ENCODE measurements at regions not wholly inside any gene's neighbourhood (a gene's known extent, or its start where the extent isn't known, plus 50 kb on each side); places are given as distances from the start of the nearest gene placed in this dataset.
"Not testable (repeated sequence)": the region's sequence is repeated elsewhere in the genome, so short reads cannot be mapped to it uniquely, and the experiment has no call there.

DNA sequence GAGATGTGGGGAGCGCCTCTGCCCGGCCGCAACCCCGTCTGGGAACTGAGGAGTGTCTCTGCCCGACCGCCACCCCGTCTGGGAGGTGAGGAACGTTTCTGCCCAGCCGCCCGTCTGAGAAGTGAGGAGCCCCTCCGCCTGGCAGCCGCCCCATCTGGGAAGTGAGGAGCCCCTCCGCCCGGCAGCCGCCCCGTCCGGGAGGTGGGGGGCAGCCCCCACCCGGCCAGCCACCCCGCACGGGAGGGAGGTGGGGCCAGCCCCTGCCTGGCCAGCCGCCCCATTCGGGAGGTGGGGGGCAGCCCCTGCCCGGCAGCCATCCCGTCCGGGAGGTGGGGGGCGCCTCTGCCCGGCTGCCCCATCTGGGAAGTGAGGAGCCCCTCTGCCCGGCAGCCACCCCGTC is 137.7 kb downstream of the KBTBD2 start:
- H3K79me2 ChIP-seq (ENCODE audit: insufficient read depth, low read length); H3K36me3 ChIP-seq (ENCODE audit: insufficient read depth, low read length); H3K27me3 ChIP-seq (ENCODE audit: insufficient read depth, low read length); H3K27ac ChIP-seq (ENCODE audit: low read depth, low read length, poor library complexity, severe bottlenecking); H3K4me1 ChIP-seq (ENCODE audit: insufficient read depth, low read length, severe bottlenecking); H3K9me2 ChIP-seq (ENCODE audit: low read depth, low read length); H3K4me3 ChIP-seq (ENCODE audit: low read depth, low read length, poor library complexity, severe bottlenecking); H3F3A ChIP-seq (ENCODE audit: insufficient read depth, low read length); H3K9ac ChIP-seq (ENCODE audit: low read length); H4K20me1 ChIP-seq (ENCODE audit: insufficient read depth, low read length); H2AFZ ChIP-seq (ENCODE audit: low read length); H3K9me3 ChIP-seq (ENCODE audit: low read length); H3K4me2 ChIP-seq (ENCODE audit: low read length): not testable (repeated sequence)

DNA sequence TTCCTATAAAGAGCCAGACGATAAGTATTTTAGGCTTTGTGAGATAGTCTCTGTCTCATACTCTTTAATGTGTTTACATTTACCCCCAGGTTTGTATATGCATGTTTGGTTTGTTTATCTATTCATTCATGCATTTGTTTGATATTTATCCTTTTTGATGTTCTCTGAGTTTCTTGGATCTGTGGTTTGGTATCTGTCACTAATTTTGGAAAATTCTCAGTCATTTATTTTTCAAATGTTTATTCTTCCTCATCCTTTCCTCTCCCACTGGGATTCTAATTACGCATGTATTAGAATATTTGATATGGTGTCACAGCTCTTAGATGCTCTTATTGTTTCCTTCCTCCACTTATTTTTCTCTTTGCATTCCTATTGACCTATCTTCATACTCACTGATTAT is 143.2 kb downstream of the KBTBD2 start:
- not testable (repeated sequence) for H3K27ac ChIP-seq (ENCODE audit: low read depth, low read length, poor library complexity, severe bottlenecking); H3K4me2 ChIP-seq (ENCODE audit: low read length); H3K27me3 ChIP-seq (ENCODE audit: insufficient read depth, low read length); H3K9me3 ChIP-seq (ENCODE audit: low read length); H3K9ac ChIP-seq (ENCODE audit: low read length); H4K20me1 ChIP-seq (ENCODE audit: insufficient read depth, low read length); H3F3A ChIP-seq (ENCODE audit: insufficient read depth, low read length); H3K4me3 ChIP-seq (ENCODE audit: low read depth, low read length, poor library complexity, severe bottlenecking); H2AFZ ChIP-seq (ENCODE audit: low read length); H3K9me2 ChIP-seq (ENCODE audit: low read depth, low read length); H3K36me3 ChIP-seq (ENCODE audit: insufficient read depth, low read length); H3K4me1 ChIP-seq (ENCODE audit: insufficient read depth, low read length, severe bottlenecking); H3K79me2 ChIP-seq (ENCODE audit: insufficient read depth, low read length)

DNA sequence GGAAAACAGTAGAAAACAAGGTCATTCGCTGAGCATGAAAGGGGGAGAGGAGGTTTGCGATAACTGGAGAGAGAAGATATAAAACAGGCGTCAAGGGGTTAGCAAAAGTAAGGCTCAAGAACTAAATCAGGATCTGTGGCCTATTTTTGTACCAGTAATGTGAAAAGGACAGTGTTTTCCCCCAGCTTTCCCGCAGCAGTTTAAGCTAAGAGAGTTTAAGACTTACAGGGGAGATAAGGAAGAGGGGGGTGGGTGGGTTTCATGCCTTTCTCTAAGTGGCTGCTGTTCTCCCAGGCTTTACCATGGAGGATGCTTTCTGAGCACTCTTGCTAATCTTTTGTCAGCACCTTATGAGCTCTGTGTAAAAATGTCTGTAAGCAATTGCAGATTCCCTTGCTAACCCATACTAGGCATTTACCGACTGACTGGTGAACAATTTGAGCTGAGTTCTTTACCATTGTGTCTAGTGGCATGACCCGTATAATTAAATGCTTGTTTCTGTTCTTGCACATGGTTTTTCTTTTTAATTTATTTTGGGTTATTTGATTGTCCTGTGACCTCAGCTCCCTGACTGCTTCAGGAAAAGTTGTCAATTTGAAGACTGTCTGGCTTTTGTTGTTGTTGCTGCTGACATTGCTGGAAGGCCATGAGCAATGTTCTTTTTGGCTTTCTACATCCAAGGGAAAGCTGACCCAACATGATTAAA is 144.0 kb downstream of the KBTBD2 start:
- H3K4me2 ChIP-seq (ENCODE audit: low read length); H3K9me2 ChIP-seq (ENCODE audit: low read depth, low read length): not testable (repeated sequence)

DNA sequence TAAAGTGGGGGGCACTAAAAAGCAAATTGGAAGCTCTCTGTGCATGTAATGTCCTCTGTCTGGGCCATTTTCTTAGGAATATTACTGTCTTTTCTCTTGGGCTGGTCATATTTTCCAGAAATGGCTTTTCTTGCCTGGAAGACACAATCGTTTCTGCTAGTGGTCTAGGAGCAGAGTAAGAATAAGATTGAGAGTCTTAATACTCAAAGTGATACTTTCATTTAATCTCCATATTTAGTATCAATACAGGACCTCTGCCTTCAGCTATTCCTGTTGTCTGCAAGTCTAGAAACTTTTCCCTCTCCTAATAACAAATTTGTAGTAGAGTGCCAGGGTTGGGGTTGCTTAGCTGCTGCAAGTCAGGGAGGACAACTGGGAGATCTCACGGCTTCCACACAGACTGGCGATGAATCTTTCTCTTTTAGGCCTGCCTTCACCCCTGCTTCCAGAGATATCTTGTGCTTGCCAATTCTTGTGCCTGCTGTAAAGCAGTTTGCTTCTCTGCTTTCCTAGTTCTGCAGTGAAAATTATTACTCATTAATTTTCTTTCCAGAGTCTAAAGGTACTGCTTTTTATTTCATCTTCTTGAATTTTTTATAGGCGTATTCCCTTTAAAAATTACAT is 149.6 kb downstream of the KBTBD2 start:
- not testable (repeated sequence) for H3K79me2 ChIP-seq (ENCODE audit: insufficient read depth, low read length); H3K27ac ChIP-seq (ENCODE audit: low read depth, low read length, poor library complexity, severe bottlenecking); H3K36me3 ChIP-seq (ENCODE audit: insufficient read depth, low read length); H2AFZ ChIP-seq (ENCODE audit: low read length); H3K4me1 ChIP-seq (ENCODE audit: insufficient read depth, low read length, severe bottlenecking); H3K4me3 ChIP-seq (ENCODE audit: low read depth, low read length, poor library complexity, severe bottlenecking); H4K20me1 ChIP-seq (ENCODE audit: insufficient read depth, low read length); H3F3A ChIP-seq (ENCODE audit: insufficient read depth, low read length); H3K9me2 ChIP-seq (ENCODE audit: low read depth, low read length); H3K4me2 ChIP-seq (ENCODE audit: low read length); H3K27me3 ChIP-seq (ENCODE audit: insufficient read depth, low read length); H3K9ac ChIP-seq (ENCODE audit: low read length); H3K9me3 ChIP-seq (ENCODE audit: low read length)

More for the DNA sequence above, 144.0 kb downstream of the KBTBD2 start:
- H2AFZ ChIP-seq (ENCODE audit: low read length); H3K9me3 ChIP-seq (ENCODE audit: low read length); H3K4me1 ChIP-seq (ENCODE audit: insufficient read depth, low read length, severe bottlenecking); H3K36me3 ChIP-seq (ENCODE audit: insufficient read depth, low read length); H3K27ac ChIP-seq (ENCODE audit: low read depth, low read length, poor library complexity, severe bottlenecking); H3K27me3 ChIP-seq (ENCODE audit: insufficient read depth, low read length); H4K20me1 ChIP-seq (ENCODE audit: insufficient read depth, low read length); H3F3A ChIP-seq (ENCODE audit: insufficient read depth, low read length); H3K79me2 ChIP-seq (ENCODE audit: insufficient read depth, low read length); H3K9ac ChIP-seq (ENCODE audit: low read length); H3K4me3 ChIP-seq (ENCODE audit: low read depth, low read length, poor library complexity, severe bottlenecking): not testable (repeated sequence)

DNA sequence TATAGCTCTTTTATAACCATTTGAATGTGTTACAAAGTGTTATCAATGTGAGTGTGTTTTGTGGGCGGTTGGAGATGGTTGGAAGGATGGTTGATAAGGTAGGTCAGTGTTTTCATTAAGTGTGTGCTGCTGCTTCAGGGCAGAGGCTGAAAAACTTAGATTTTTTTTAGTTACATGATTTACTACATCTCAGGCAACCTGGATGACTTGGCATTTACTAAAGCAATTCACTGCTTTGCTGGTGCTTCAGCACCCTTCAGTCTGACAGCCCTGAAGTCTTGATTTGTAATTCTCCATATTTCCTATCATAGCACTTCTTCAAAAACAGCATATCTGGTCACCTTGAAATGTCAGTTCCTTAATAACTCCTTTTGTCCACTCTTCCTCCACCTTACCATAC is 151.8 kb downstream of the KBTBD2 start:
- H3K27ac ChIP-seq (ENCODE audit: low read depth, low read length, poor library complexity, severe bottlenecking); H3K9me3 ChIP-seq (ENCODE audit: low read length); H3K9me2 ChIP-seq (ENCODE audit: low read depth, low read length); H3K4me3 ChIP-seq (ENCODE audit: low read depth, low read length, poor library complexity, severe bottlenecking); H3F3A ChIP-seq (ENCODE audit: insufficient read depth, low read length); H4K20me1 ChIP-seq (ENCODE audit: insufficient read depth, low read length); H2AFZ ChIP-seq (ENCODE audit: low read length); H3K9ac ChIP-seq (ENCODE audit: low read length); H3K79me2 ChIP-seq (ENCODE audit: insufficient read depth, low read length); H3K4me1 ChIP-seq (ENCODE audit: insufficient read depth, low read length, severe bottlenecking); H3K27me3 ChIP-seq (ENCODE audit: insufficient read depth, low read length); H3K4me2 ChIP-seq (ENCODE audit: low read length); H3K36me3 ChIP-seq (ENCODE audit: insufficient read depth, low read length): not testable (repeated sequence)

DNA sequence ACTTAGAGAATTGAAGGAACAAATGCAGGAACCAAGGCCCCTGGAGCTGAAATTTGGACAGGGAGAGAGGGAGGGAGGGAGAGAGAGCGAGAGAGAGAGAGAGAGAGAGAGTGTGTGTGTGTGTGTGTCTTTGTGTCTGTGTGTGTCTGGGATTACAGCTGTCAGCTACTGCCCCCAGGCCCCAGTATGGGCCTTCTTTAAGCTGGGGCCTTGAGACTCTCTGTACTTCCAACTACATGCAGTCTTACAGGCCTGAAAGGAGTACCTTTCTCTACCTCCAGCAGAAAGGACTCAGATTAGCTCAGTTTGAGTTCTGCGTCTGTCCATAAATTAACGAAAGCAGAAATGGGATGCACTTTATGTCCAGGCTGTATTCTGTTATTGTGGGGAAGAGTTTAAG is 153.2 kb downstream of the KBTBD2 start:
- not testable (repeated sequence) for H3F3A ChIP-seq (ENCODE audit: insufficient read depth, low read length); H3K27ac ChIP-seq (ENCODE audit: low read depth, low read length, poor library complexity, severe bottlenecking); H3K79me2 ChIP-seq (ENCODE audit: insufficient read depth, low read length); H3K4me1 ChIP-seq (ENCODE audit: insufficient read depth, low read length, severe bottlenecking); H4K20me1 ChIP-seq (ENCODE audit: insufficient read depth, low read length); H3K36me3 ChIP-seq (ENCODE audit: insufficient read depth, low read length); H3K4me2 ChIP-seq (ENCODE audit: low read length); H2AFZ ChIP-seq (ENCODE audit: low read length); H3K27me3 ChIP-seq (ENCODE audit: insufficient read depth, low read length); H3K9ac ChIP-seq (ENCODE audit: low read length); H3K9me3 ChIP-seq (ENCODE audit: low read length); H3K4me3 ChIP-seq (ENCODE audit: low read depth, low read length, poor library complexity, severe bottlenecking); H3K9me2 ChIP-seq (ENCODE audit: low read depth, low read length)

DNA sequence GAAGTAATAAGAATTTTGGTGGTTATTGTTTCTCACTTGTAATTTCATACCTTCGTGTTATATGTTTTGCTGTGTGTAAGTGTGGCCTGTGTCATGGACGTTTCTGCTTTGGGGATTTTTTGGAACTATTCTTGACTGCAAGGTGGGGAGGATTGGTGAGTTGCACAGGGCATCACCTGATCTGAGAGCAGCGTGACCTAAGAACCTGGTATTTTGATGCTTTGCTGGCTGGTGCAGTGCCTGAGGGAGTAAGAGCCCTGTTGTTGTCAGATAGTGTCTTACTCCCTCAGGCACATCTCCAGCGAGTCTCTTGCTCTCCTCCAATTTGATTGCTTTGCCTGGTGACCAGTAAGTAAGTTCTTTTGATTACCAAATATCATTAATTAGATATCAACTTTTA is 158.8 kb downstream of the KBTBD2 start:
- H3K9ac ChIP-seq (ENCODE audit: low read length); H3K79me2 ChIP-seq (ENCODE audit: insufficient read depth, low read length); H3F3A ChIP-seq (ENCODE audit: insufficient read depth, low read length); H3K4me1 ChIP-seq (ENCODE audit: insufficient read depth, low read length, severe bottlenecking); H3K9me3 ChIP-seq (ENCODE audit: low read length); H3K27ac ChIP-seq (ENCODE audit: low read depth, low read length, poor library complexity, severe bottlenecking); H3K36me3 ChIP-seq (ENCODE audit: insufficient read depth, low read length); H3K4me2 ChIP-seq (ENCODE audit: low read length); H2AFZ ChIP-seq (ENCODE audit: low read length); H3K9me2 ChIP-seq (ENCODE audit: low read depth, low read length); H4K20me1 ChIP-seq (ENCODE audit: insufficient read depth, low read length); H3K4me3 ChIP-seq (ENCODE audit: low read depth, low read length, poor library complexity, severe bottlenecking); H3K27me3 ChIP-seq (ENCODE audit: insufficient read depth, low read length): not testable (repeated sequence)

DNA sequence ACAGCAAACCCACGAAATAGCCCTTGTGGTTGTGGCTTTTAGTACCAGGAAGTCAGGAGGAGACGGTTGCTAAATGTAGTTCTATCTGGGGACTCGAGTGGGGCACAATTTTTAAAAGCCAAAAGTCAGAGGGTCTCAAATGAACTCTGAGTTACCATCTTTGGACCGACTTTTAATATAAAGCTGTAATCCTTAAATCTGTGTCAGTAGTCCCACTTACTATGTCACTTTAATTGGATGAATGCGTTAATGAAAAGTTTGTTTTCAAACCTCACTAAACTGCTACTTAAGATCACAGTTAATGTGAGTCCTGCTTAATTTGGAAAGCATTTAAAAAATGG is 162.3 kb downstream of the KBTBD2 start:
- not testable (repeated sequence) for H4K20me1 ChIP-seq (ENCODE audit: insufficient read depth, low read length); H2AFZ ChIP-seq (ENCODE audit: low read length); H3K79me2 ChIP-seq (ENCODE audit: insufficient read depth, low read length); H3K27me3 ChIP-seq (ENCODE audit: insufficient read depth, low read length); H3K4me3 ChIP-seq (ENCODE audit: low read depth, low read length, poor library complexity, severe bottlenecking); H3F3A ChIP-seq (ENCODE audit: insufficient read depth, low read length); H3K4me1 ChIP-seq (ENCODE audit: insufficient read depth, low read length, severe bottlenecking); H3K36me3 ChIP-seq (ENCODE audit: insufficient read depth, low read length); H3K4me2 ChIP-seq (ENCODE audit: low read length); H3K9me2 ChIP-seq (ENCODE audit: low read depth, low read length); H3K9me3 ChIP-seq (ENCODE audit: low read length); H3K9ac ChIP-seq (ENCODE audit: low read length); H3K27ac ChIP-seq (ENCODE audit: low read depth, low read length, poor library complexity, severe bottlenecking)
